GM19023 (cell line): ENCODE measurements at regions not wholly inside any gene's neighbourhood (a gene's known extent, or its start where the extent isn't known, plus 50 kb on each side); places are given as distances from the start of the nearest gene placed in this dataset.
"Not testable (repeated sequence)": the region's sequence is repeated elsewhere in the genome, so short reads cannot be mapped to it uniquely, and the experiment has no call there.

Source experiments
- ATAC-seq: cut with Tn5 transposase; IDR thresholded peaks from one replicate; pipeline ENCODE4 v1.9.1; 2021; ENCODE audit warnings: mild to moderate bottlenecking, moderate library complexity; ENCODE audit not compliant: unreplicated experiment

- ATAC-seq = no peak
Measured at GRCh38 chr11:23134627-23135026, 274.4 kb upstream of the CCDC179 start.

GRCh38 chr11:23138761-23139160 lies 278.5 kb upstream of the CCDC179 start:
- ATAC-seq = no peak

DNA sequence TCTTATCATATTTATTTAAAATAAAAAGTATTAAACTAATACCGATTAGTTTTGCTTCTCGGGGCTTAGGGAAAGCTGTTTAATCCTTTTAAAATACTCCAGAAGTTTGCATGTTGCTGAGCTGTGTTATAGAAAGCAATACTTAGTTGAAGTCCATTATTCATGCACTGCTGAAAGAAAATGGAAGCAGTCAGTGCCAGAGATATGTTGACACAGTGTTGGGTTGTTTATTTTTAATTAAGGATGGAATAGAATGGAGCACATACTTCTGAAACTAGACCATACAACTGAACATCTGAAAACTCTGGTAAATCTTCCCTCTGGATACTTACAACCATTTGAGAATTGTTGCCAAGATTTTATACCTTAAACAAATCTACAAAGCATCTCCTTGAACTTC lies 282.7 kb upstream of the CCDC179 start:
- ATAC-seq = no peak

- no peak for ATAC-seq
Measured at GRCh38 chr11:23151819-23152218, 291.5 kb upstream of the CCDC179 start.

GRCh38 chr11:23155503-23155902 lies 295.2 kb upstream of the CCDC179 start:
- ATAC-seq = no peak

GRCh38 chr11:23164022-23164421 lies 303.7 kb upstream of the CCDC179 start:
- no peak for ATAC-seq

DNA sequence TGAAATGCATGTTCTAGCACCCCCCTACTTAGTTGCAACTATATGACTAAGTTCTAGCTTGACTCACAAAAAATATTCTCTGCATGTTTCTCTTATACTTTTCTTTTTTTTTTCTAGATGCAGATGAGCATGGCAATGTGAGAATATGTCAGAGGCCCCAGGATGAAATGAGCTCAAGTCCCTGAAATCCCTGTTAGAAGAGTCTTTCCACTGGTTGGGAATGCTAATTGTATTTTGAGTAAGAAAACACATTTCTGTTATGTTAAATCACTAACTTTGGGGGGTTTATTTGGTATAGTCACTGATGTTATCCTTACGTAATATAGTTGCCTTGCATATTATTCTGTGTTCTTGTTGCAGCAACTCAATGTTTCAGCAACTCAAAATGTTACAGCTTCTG lies 306.1 kb upstream of the CCDC179 start:
- ATAC-seq = no peak

GRCh38 chr11:23179609-23180008 lies 319.3 kb upstream of the CCDC179 start:
- ATAC-seq = no peak

DNA sequence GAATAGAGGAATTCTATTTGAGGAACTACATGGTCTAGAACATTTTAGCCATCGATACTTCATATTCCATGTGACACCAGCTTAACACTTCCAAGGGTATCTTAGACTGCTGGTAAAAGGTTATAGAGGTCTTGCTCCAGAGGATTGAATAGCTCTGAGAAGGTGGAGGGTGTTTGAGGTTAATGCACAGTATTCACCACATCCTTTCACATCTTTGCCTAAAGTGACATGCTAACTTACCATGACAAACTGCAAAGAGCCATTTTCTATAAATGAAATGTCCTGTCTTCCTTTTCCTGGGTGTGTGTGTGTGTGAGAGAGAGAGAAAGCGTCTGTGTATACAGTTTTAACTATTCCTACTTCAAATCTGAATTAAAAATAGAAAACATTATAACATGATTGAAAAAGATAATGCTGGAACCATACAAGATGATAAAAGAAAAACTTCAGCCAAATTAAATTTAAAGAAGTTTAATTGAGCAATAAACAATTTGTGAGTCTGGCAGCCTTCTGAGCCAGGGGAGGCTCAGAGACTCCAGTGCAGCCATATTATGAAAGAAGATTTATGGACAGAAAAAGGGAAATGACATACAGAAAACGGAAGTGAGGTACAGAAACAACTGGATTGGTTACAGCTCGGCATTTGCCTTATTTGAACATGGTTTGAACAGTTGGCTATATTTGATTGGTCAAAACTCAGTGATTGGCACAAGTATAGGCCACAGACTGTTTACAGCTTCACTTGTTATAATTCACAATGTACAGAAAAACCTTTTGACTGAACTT lies 320.9 kb upstream of the CCDC179 start:
- ATAC-seq = no peak

DNA sequence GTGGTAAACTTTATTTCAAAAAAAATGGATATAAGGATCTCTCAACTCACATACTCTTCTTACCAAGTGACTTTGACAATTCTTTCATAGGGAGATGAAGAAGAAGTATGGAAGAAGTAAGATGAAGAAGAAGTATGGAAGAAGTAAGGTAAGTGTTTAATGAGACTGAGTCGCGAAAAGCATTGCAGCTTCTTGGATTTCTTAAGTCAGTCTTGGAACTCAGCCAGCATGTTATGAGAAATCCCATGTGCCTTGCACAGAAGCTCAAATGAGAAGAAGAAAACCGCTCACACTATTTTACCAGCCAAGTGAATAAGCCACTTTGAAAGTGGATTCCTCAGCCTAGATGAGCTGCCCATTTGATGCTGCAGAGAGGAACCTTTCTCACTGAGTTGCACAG lies 332.0 kb upstream of the CCDC179 start:
- no peak for ATAC-seq

DNA sequence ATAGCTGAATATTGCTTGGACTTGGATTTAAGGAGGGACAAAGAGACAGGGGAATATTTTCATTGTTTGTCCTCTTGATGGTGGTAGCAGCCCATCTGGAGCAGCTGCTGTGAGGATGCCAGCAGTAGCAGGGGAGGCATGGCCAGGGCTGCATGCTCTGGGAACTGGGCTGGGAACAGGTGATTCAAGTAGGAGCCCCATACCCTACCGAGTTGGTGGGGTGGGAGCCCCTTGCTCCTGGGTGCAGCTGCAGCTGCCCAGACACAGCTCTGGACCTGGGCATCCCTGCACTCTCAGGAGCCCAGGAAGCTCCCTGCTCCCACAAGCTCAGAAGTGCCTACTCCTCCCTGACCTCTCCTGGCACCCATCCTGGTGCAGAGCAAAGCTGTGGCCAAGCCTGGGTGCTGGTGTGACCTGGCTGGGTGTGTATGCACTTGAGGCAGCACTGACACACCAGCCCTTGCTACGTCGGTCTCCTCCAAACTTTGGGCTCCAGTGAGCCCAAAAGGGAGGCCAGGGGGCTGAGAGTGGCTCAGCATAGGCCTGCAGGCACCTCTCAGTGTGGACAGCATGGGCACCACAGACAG lies 341.8 kb upstream of the CCDC179 start:
- no peak for ATAC-seq

DNA sequence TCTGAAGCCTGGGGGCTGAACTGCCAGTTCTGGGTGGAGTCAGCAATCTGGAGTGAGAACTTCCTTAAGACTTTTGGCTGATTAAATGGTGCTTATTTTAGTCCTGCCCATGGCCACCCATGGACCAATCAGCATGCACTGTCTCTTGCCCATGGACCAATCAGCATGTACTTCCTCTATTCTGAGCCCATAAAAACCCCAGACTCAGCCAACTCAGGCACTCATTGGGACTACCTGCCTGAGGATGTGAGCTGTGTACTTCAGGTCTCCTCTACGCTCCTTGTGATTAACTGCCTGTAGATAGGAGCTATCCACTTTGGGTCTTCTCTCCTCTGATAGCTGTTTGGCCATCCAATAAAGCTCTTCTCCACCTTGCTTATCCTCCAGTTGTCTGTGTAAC lies 342.3 kb upstream of the CCDC179 start:
- ATAC-seq = no peak

- no peak for ATAC-seq
Measured at GRCh38 chr11:23205156-23205871, 345.0 kb upstream of the CCDC179 start.

- no peak for ATAC-seq
Measured at GRCh38 chr11:23206741-23207336, 346.6 kb upstream of the CCDC179 start.

GRCh38 chr11:23211221-23211620 lies 350.9 kb upstream of the CCDC179 start:
- no peak for ATAC-seq

- ATAC-seq = no peak
Measured at GRCh38 chr11:23212807-23213206, 352.5 kb upstream of the CCDC179 start.

DNA sequence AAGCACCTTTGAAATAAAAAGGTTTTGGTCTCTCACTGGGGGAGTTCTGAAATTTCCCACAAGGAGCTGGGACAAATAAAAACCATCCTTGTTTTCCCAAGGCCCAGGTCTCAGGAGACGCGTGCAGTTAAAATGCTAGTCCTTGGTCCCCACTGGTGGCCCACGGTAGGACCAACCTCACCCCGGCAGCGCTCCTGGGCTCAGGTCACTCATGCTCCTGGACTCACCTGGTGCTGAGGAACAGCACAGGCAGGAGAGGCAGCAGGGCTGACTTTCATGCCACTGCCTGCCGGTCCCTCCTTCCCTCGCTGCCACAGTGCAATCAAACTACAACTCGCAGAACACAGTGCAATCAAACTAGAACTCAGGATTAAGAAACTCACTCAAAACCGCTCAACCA lies 356.8 kb upstream of the CCDC179 start:
- ATAC-seq = no peak

GRCh38 chr11:23220086-23220485 lies 359.8 kb upstream of the CCDC179 start:
- ATAC-seq = not testable (repeated sequence)

DNA sequence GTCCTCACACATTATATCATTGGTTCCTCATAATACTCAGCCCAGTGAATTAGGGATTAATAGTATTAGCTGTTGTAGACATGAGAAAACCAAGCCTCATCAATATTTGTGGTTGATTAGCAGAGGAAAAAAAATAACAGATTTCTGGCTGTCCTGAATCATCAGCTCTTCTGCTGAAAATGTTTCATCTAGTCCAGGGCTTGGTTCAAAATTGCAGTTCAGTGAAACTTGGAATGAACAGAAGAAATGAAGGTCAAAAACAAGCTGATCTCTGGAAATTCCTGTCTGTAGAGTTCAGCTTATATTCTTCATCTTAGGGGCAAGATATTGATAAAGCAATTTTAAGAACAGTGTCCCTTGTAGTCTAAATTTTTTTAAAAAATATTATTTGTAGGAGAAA lies 361.1 kb upstream of the CCDC179 start:
- ATAC-seq = no peak

DNA sequence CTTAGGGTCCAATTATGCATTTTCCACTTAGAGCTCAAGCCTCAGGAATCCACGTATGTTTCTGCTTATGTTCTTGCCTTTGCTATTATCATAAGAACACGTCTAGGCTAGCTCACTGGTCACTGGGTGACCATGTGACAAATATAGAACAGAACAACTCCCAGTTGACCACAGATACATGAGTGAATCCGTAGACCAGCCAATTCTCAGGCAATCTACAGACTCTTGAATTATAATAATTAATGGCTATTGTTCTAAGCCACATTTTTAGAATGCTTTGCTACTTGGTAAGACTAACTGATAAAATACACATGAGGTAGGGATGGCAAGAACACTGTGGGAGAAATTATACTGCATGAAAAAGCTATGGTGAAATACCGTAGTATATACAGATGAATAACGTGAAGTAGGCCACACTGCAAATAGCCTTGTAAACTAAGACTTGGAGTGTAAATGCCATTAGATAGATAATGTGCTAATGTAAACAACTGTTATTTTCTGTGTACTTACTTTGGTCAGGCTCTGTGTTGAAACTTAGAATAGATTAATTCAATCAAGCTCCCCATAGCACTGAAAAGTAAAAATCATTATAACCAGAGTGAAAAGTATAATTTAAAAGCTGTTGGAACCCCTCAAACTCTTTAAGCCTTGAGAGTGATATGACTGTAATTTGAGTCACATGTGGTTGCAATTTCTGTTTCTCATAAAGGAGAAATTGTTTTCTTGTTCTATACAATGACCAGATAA lies 366.2 kb upstream of the CCDC179 start:
- ATAC-seq = no peak

DNA sequence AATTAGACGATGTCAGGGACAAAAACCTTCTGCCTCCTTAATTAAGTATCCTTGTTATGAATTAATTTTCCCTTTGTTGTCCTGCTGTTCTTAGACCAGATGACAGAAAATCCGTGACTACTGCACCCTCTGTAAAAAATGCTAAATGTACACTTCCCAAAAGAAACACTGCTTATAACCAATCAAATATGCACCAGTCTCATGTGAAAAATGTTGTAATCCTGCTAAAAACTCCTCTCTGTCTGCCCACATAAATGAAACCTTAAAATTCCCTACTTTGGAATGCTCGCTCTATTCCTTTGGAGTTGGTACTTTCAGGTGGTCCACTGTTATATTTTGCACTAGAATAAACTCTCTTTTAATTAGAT lies 366.8 kb upstream of the CCDC179 start:
- no peak for ATAC-seq
